Adrenal gland (tissue), 9 donors: ENCODE measurements at regions not wholly inside any gene's neighbourhood (a gene's known extent, or its start where the extent isn't known, plus 50 kb on each side); places are given as distances from the start of the nearest gene placed in this dataset.

Source experiments
- DNase-seq, 7 donors: peaks; one replicate each; pipeline ENCODE4 v3.0.0-alpha.2; 2019 to 2020
- H3K27ac ChIP-seq, 5 donors: fragments of 200-600 bp; sonication (generic) in 4 of 5; 1 replicate in 3 of 5; 2 replicates in 2 of 5; pipeline versions ENCODE4 v1.5.1 to v1.8.0; 2016 to 2020; ENCODE audit warnings: mild to moderate bottlenecking in 1 of 5
- H3K27me3 ChIP-seq: fragments of 200-600 bp; 2 replicates; pipeline ENCODE4 v1.8.0; 2021
- H3K36me3 ChIP-seq, 2 donors: fragments of 200-600 bp; replicated peaks in 1 of 2; 1 replicate in 1 of 2; 2 replicates in 1 of 2; pipeline versions ENCODE4 v1.5.1 to v1.8.0; 2018 to 2022
- H3K4me1 ChIP-seq, 2 donors: fragments of 200-600 bp; replicated peaks in 1 of 2; 1 replicate in 1 of 2; 2 replicates in 1 of 2; pipeline versions ENCODE4 v1.5.1 to v1.8.0; 2018 to 2021
- H3K4me3 ChIP-seq, 4 donors: fragments of 200-600 bp; sonication (generic) in 3 of 4; one replicate each; pipeline ENCODE4 v1.5.1; 2016 to 2018
- H3K9me3 ChIP-seq, 3 donors: fragments of 200-600 bp; sonication (generic) in 1 of 3; replicated peaks in 1 of 3; 1 replicate in 2 of 3; 2 replicates in 1 of 3; pipeline versions ENCODE4 v1.5.1 to v1.8.0; 2016 to 2021
- CTCF ChIP-seq, 6 experiments: fragments of 450-650 bp in 4 of 6; fragments of 200-600 bp in 2 of 6; sonication (generic) in 1 of 6; IDR thresholded peaks; 1 replicate in 5 of 6; 2 replicates in 1 of 6; pipeline versions ENCODE4 v1.5.1 to v1.8.0; 2016 to 2021; ENCODE audit warnings: antibody characterized with exemption in 6 of 6, mild to moderate bottlenecking in 2 of 6, moderate library complexity in 1 of 6
- POLR2A ChIP-seq, 2 donors: fragments of 450-650 bp; IDR thresholded peaks; one replicate each; pipeline ENCODE4 v1.6.1; 2017; ENCODE audit warnings: antibody characterized with exemption in 2 of 2, mild to moderate bottlenecking in 2 of 2, moderate library complexity in 1 of 2
- WGBS, 4 donors: extraction: QIAGEN DNeasy Blood & Tissue Kit in 2 of 4; methylation state at CpG; one replicate each; pipeline versions ENCODE4 v1.1.5 to v1.1.7; 2013 to 2017; 5-methylcytosine and 5-hydroxymethylcytosine counted together
- intact Hi-C, 2 donors: fragments of 100-400 bp; cut with DNase I; formaldehyde crosslinking; loops; one replicate each; pipeline versions ENCODE4 v1.14.1 to v1.15.0; 2022 to 2023
- donor health status: healthy with polysubstance abuse.
- donor health status: Bipolar disorder and iron deficiency.
- donor health status: DM: yes; HTN: yes; CAD: no.
- donor health status: DM: no; HTN: no; CAD: no.
- donor health status: DM: no; HTN: no; CAD: no.

- DNase-seq, result no peak
- H3K36me3 ChIP-seq, result no peaks in the 10 kb centered on the region
- intact Hi-C loops, result no loop called here
Measured at GRCh38 chr10:131646551-131647525, 254.0 kb upstream of the PPP2R2D start.

GRCh38 chr10:131647789-131648188, 253.0 kb upstream of the PPP2R2D start:
- no peaks in the 10 kb centered on the region for H3K27me3 ChIP-seq
- no peak overlapping the region for H3K4me3 ChIP-seq
- no peaks in the 10 kb centered on the region for H3K4me1 ChIP-seq
- no peak overlapping the region for H3K27ac ChIP-seq
- no peaks in the 10 kb centered on the region for H3K9me3 ChIP-seq
- no peak for TF ChIP-seq CTCF (IDR thresholded peaks at IDR 0.05)
- TF ChIP-seq POLR2A (IDR thresholded peaks at IDR 0.05), result no peak
- intact Hi-C loops, result no loop called here
- DNase-seq, result no peak
- no peaks in the 10 kb centered on the region for H3K36me3 ChIP-seq
- WGBS, 4 donors, result 86 to 94% (median 89%) methylated on average over 11 of the region's 11 CpGs

More at GRCh38 chr10:131646551-131647525, 254.0 kb upstream of the PPP2R2D start:
- Histone ChIP-seq H3K27ac (no peak overlapping the region), H3K4me3 (no peak overlapping the region), H3K4me1 (no peaks in the 10 kb centered on the region), H3K9me3 (no peaks in the 10 kb centered on the region), H3K27me3 (no peaks in the 10 kb centered on the region)
- TF ChIP-seq CTCF (IDR thresholded peaks at IDR 0.05), result no peak
- TF ChIP-seq POLR2A (IDR thresholded peaks at IDR 0.05), result no peak
- WGBS, 4 donors, result 68 to 81% (median 80%) methylated on average over 27 to 30 of the region's 30 CpGs

GRCh38 chr10:131648386-131649020, 252.3 kb upstream of the PPP2R2D start:
- Histone ChIP-seq H3K9me3 (no peaks in the 10 kb centered on the region), H3K27me3 (no peaks in the 10 kb centered on the region), H3K4me3 (no peak overlapping the region), H3K4me1 (no peaks in the 10 kb centered on the region), H3K36me3 (no peaks in the 10 kb centered on the region), H3K27ac (no peak overlapping the region)
- no peak for DNase-seq
- intact Hi-C loops, result no loop called here
- WGBS, 4 donors, result 61 to 77% (median 66%) methylated on average over 7 to 8 of the region's 8 CpGs
- no peak for TF ChIP-seq CTCF (IDR thresholded peaks at IDR 0.05)
- no peak for TF ChIP-seq POLR2A (IDR thresholded peaks at IDR 0.05)

- no peak for DNase-seq
- intact Hi-C loops, result no loop called here
- Histone ChIP-seq H3K4me1 (peaks cover 2% of the 10 kb centered on the region in 2 donors), H3K36me3 (no peaks in the 10 kb centered on the region), H3K27me3 (no peaks in the 10 kb centered on the region), H3K27ac (no peak overlapping the region), H3K9me3 (no peaks in the 10 kb centered on the region), H3K4me3 (no peak overlapping the region)
- 72 to 84% (median 76%) methylated on average over 6 of the region's 6 CpGs for WGBS, 4 donors
- TF ChIP-seq CTCF (IDR thresholded peaks at IDR 0.05) (no peak), POLR2A (IDR thresholded peaks at IDR 0.05) (no peak)
Measured at GRCh38 chr10:131649617-131650016, 251.2 kb upstream of the PPP2R2D start.
